ENCODE measurements at regions not wholly inside any gene's neighbourhood (a gene's known extent, or its start where the extent isn't known, plus 50 kb on each side); places are given as distances from the start of the nearest gene placed in this dataset.
A peak's percentile ranks its signal among the peaks of the same experiment; 100 is the strongest.

- DNase-seq: no peak
Measured at GRCh38 chr18:53798516-53798915, 426.0 kb downstream of the MBD2 start.

GRCh38 chr18:53797998-53798495 lies 426.4 kb downstream of the MBD2 start:
- no peak for DNase-seq

DNA sequence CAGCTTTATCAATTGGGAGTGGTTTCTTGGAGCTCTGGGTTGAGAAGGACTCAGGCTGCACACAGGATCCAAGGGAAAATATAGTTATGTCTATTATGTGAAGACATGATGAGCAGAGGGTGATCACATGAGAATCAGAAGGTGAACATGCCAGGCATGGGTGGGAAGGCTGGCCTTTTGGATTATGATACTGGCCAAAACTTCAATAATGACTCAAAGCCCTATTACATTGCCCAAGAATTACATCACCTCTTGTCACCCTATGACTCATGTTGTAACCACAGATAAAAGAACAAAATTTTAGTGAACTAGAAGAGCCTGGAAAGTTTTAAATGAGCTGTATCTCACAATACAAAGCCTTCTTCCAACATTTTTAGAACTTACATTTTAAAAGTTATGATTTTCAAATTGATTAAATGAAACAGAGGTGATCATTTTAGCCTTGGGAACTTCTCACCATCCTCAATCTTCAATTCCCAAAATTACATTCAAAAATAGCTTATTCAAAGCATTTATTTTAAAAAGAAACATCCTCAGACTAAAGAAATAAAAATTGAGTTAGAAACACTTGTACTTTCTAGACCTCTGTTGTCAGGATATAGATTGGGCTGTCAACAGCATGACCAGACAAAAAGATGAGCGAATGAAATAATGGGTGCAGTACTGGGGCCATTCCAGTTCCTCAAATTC lies 428.3 kb downstream of the MBD2 start:
- no peak for DNase-seq

DNA sequence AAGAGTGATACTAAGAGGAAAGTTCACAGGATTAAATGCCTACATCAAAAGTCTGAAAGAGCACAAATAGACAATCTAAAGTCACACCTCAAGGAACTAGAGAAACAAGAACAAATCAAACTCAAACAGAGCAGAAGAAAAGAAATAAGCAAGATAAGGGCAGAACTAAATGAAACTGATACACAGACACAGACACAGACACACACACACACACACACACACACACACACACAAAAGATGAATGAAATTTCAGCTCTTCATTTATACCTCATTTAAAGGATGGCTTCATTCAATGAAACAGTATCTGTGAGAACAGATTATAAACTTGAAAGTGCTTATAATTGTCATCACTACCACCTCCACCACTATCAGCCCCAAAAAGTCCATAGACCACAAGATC lies 428.9 kb downstream of the MBD2 start:
- DNase-seq: no peak

DNA sequence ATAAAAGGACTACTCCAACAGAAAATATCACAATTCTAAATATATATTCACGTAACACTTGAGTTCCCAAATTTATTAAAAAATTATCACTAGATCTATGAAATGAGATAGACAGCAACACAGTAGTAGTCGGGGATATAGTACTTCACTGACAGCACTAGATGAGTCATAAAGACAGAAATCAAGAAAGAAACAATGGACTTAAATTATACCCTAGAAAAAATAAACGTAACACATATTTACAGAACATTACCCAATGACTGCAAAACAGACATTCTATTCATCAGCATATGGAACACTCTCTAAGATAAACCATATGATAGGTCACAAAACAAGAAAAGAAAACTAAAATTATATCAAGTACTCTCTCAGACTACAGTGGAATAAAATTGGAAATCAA lies 429.4 kb downstream of the MBD2 start:
- DNase-seq: no peak

DNA sequence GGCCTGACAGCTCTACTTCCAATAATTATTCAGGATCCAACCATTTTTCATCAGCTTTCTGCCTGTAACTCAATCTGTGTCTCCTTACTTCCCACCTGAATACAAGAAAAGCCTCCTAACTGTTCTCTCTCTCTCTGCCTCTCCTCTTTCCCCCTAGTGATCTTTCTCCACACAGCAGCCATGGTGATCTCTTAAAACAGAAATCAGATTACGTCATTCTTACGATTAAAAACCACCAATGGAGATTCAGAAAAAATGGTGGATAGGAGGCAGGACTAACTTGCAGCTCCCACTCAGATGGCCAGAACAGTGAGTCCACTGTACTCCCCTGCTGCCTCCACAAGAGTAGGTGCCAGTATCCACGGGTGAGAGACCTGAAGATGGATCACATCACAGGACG lies 431.7 kb downstream of the MBD2 start:
- no peak for DNase-seq

- no peak for DNase-seq
Measured at GRCh38 chr18:53790786-53791185, 433.7 kb downstream of the MBD2 start.

DNA sequence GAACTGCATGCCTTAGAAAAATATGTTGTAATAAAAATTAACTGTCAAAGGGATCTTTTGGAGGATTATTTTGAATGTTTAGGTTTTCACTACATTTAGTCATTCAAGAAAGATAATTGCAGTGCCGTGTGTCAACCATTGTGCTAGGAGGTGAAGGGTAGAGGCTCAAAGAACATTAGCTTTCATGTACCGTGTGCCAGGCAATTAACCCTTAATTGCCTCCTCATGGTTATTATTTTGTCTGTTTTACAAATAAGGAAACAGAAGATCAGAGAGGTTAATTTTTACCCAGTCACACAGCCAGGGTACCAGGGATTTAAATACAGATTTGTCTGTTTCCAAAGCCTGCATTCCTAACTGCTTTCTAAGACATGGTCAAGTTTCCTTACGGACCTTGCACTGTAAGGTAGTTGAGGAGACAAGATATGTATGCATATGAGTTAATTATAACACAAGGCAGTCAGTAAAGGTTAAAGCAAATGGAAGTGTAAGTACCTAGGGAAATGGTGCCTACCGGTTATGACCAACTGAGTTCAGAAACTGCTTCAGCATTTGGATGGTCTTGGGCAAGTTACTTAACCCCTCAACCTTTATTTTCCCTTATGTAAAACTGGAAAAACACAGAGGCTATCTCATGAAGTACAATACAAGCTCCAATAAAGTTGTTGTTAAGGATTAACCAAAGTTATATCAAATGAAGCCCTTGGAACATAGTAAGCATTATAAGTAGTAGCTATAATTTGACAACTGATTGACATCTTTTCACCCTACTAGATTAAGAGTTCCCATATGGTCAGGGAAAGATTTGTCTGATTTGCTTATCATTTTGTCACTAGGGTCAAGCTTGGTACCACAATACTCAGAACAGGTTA lies 434.9 kb downstream of the MBD2 start:
- no peak for DNase-seq

GRCh38 chr18:53785811-53786210 lies 438.7 kb downstream of the MBD2 start:
- DNase-seq: no peak

GRCh38 chr18:53784253-53784652 lies 440.2 kb downstream of the MBD2 start:
- DNase-seq: no peak

- DNase-seq: no peak
Measured at GRCh38 chr18:53780666-53781065, 443.8 kb downstream of the MBD2 start.

DNA sequence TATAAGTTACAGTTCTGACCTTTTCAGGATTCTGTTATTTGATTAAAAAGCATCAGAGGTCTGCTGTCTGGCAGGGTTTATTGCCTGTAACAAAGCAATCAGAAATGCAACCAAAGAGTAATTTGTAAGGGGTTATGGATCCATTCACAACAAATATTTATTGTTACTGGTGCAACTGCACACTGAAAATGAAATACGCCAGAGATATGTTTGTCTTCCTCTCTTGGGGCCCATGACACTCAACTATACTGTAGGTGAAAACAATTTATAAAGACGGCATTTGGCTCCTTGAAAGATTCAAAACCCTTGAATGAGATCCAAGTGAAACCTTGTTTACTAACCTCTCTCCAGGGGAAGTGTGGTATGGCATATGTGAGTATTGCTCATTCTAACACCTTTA lies 452.2 kb downstream of the MBD2 start:
- DNase-seq: no peak

DNA sequence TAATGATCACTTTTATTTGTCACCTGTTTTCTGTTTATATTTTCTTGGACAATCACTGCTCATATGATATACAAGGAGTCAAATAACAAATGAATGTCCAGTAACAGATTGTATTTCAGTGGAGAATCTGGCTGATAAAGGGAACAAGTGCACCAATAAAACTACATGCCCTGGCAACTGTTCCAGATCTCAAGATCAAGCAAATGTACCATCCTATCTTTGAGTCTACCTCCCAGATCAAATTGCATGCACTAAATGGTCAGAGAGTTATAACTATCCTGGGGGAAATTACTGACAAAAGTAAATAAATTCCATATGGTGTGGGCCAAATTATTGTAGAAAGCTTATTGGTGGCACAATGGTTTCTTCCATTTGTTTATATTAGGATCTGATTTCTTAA lies 452.8 kb downstream of the MBD2 start:
- DNase-seq: no peak

- DNase-seq: no peak
Measured at GRCh38 chr18:53765211-53765610, 459.3 kb downstream of the MBD2 start.

GRCh38 chr18:53764086-53764485 lies 460.4 kb downstream of the MBD2 start:
- no peak for DNase-seq

DNA sequence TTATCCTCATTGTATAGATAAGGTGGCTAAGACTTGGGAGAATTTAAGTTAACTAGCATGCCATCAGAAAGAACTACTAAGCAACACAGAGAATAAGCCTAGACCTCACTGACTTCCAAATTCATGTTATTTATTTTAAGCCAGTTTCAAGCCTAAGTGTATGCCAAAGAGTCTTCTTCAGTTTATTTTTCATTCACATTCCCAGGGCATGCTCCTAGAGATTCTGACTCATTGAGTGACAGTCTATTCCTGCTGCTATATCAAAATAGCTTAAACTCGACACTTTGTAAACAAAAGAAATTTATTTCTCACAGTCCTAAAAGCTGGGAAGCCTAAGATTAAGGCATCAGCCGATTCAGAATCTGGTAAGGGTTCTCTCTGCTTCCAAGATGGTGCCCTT lies 467.1 kb downstream of the MBD2 start:
- DNase-seq: no peak

- DNase-seq: no peak
Measured at GRCh38 chr18:53756610-53756972, 467.9 kb downstream of the MBD2 start.

DNA sequence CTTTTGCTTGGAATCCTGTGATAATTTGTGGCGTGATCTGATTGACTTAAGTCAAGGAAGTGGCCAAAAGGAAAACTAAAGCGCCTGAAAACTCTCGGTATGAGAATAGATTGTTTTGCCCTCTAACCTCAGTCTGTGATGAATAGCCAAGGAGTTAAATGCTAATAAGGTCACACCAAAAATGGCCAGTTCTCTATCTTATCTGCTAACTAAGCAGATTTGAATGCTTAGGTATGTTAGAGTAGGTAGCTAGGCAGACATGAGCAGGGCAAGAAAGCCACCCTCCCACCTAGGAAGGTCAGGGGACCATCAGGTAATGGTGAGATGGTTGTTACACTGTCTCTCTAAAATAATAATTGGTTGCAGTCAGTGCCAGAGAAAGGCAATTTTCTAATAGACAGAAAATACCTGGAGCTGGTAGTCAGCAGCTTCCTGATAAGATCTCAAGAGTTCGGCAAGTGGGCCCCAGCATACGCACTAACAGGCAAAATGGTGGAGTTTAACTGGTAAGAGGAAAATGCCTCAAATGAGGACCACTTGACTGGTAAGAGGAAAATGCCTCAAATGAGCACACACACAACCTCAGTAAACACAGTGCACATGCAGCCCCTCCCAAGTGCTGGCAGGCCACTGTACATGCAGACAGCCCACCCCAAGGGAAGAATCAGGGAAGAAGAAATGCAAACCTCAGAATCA lies 468.4 kb downstream of the MBD2 start:
- no peak for DNase-seq

DNA sequence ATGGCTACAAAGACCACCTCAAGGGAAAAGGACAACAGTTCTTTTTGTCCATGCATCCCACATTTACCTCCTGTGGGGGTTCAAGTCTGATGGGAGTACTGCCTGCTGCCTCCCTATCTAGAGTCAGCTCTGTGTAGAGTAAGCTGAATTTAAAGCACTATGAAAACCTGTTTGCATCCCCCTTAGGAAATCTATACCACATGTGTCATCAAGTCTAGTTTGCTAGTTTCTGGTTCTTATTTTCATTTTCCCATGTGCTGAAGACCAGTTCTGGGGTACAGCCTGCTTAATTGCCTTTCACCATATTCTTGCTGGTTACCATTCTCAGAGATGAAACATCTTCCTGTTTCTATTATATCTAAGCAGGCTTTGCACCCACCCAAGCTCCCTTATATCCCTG lies 470.3 kb downstream of the MBD2 start:
- no peak for DNase-seq

DNA sequence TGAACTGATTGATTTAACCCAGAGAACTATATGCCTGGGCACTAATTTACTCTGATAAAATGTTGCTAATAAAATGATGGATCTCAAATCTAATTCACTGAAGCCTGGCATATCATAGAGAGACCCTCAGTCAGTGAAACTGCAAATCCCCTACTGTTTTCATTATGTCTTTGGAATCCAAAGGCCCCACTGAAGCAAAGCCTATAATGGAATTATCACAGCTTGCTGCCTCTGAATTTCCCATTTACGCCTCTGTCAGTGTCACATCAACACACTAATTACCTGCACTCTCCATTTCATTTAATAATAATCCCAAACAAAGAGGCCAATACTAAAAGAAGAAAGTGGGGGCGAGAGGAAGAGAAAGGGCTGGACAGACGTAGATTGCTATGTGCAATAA lies 470.9 kb downstream of the MBD2 start:
- DNase-seq: peak; percentile 7

- no peak for DNase-seq
Measured at GRCh38 chr18:53752781-53753367, 471.6 kb downstream of the MBD2 start.

- no peak for DNase-seq
Measured at GRCh38 chr18:53749766-53750165, 474.7 kb downstream of the MBD2 start.

GRCh38 chr18:53747663-53748160 lies 476.8 kb downstream of the MBD2 start:
- no peak for DNase-seq
